Rectal smooth muscle tissue (tissue), 1 donor: ENCODE measurements at regions not wholly inside any gene's neighbourhood (a gene's known extent, or its start where the extent isn't known, plus 50 kb on each side); places are given as distances from the start of the nearest gene placed in this dataset.

ENCODE experiments used
- H3K27ac ChIP-seq: one replicate; pipeline ENCODE4 v1.7.0; 2013; ENCODE audit warnings: low read depth, low read length, inconsistent platforms
- H3K27me3 ChIP-seq: one replicate; pipeline ENCODE4 v1.7.0; 2013; ENCODE audit warnings: low read length; ENCODE audit not compliant: control insufficient read depth, insufficient read depth
- H3K36me3 ChIP-seq: one replicate; pipeline ENCODE4 v1.7.0; 2013; ENCODE audit warnings: low read length; ENCODE audit not compliant: control insufficient read depth, insufficient read depth
- H3K4me1 ChIP-seq: one replicate; pipeline ENCODE4 v1.7.0; 2013; ENCODE audit warnings: low read length; ENCODE audit not compliant: control insufficient read depth, insufficient read depth
- H3K4me3 ChIP-seq: one replicate; pipeline ENCODE4 v1.7.0; 2013; ENCODE audit warnings: low read length
- H3K9ac ChIP-seq: one replicate; pipeline ENCODE4 v1.7.0; 2013; ENCODE audit warnings: low read length

DNA sequence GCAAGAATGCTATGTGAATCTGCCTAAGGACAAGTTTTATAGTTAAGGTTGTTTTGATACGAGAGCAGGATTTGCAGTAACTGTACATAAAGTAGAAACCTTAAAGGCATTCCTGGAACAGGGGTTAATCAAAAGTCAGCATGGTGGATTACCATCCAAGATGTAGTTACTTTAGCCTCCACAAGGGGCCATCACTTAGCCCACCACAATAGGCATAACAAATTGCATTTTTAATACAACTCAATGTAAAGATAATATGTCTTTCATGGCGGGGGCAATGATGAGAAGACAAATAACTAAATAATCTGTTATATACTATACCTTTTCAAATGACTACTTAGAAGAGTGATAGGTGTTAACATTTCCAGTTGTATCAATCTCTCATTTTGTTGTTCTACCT lies 611.2 kb upstream of the ADGRL4 start:
- Histone ChIP-seq H3K27ac (no peak overlapping the region), H3K36me3 (no peaks in the 10 kb centered on the region), H3K4me1 (no peaks in the 10 kb centered on the region), H3K27me3 (no peaks in the 10 kb centered on the region), H3K9ac (no peak overlapping the region), H3K4me3 (no peak overlapping the region)

DNA sequence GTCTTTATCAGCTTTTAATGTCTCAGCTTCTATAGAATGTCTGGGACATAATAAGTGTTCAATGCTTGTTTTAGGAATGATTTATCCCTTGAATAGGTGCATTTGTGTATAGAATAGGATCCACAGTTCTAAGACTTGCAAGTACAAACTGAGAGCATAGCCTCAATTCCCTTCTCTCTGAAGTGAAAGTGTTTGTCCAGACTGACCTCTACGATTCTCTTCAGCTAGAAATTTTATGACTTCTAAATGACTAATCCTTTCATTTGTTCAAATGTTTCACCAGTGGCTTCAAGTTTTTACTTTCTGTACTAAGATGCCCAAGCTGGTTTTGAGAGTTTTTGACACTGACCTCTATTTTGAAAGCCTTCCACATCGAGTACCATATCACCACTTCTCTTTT lies 608.2 kb upstream of the ADGRL4 start:
- Histone ChIP-seq H3K36me3 (no peaks in the 10 kb centered on the region), H3K4me3 (no peak overlapping the region), H3K27me3 (no peaks in the 10 kb centered on the region), H3K27ac (no peak overlapping the region), H3K4me1 (no peaks in the 10 kb centered on the region), H3K9ac (no peak overlapping the region)

DNA sequence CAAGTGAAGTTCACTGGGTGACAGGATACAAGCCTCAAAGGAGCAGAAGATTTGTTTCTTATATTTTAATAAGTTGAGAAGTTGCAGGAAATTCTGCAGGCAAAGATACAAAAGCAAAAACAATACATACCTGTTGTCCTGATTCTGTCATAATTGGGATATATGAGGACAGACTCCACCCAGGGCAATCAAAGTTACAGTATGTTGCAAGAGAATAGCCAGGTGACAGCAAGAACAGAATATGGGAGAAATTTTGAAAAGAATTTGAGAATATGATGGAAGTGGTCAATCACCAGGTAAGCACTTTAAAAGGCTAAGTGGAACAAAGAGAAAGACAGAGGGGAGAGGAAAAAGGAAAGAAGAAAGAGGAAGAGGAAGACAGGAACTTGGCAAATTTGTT lies 607.6 kb upstream of the ADGRL4 start:
- Histone ChIP-seq H3K9ac (no peak overlapping the region), H3K27me3 (no peaks in the 10 kb centered on the region), H3K27ac (no peak overlapping the region), H3K36me3 (no peaks in the 10 kb centered on the region), H3K4me1 (no peaks in the 10 kb centered on the region), H3K4me3 (no peak overlapping the region)

DNA sequence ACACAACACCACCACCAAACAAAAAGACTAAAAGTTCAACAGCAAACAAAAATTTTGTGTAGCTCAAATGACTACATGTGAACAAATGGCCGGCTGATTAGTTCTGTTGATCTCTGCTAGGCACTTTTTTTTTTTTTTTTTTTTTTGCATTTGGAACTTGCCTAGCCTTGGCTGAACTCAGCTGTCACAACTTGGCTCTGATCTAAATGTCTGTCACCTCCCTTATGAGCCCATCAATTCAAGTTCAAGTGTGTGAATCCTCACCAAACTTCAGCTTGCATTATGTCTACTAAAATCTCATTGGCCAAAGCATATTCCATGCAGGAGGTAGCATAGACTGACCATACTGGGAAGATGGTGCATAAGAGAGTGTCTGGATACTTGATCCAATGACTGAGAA lies 606.5 kb upstream of the ADGRL4 start:
- Histone ChIP-seq H3K4me3 (no peak overlapping the region), H3K27ac (no peak overlapping the region), H3K27me3 (no peaks in the 10 kb centered on the region), H3K36me3 (no peaks in the 10 kb centered on the region), H3K4me1 (no peaks in the 10 kb centered on the region), H3K9ac (no peak overlapping the region)

DNA sequence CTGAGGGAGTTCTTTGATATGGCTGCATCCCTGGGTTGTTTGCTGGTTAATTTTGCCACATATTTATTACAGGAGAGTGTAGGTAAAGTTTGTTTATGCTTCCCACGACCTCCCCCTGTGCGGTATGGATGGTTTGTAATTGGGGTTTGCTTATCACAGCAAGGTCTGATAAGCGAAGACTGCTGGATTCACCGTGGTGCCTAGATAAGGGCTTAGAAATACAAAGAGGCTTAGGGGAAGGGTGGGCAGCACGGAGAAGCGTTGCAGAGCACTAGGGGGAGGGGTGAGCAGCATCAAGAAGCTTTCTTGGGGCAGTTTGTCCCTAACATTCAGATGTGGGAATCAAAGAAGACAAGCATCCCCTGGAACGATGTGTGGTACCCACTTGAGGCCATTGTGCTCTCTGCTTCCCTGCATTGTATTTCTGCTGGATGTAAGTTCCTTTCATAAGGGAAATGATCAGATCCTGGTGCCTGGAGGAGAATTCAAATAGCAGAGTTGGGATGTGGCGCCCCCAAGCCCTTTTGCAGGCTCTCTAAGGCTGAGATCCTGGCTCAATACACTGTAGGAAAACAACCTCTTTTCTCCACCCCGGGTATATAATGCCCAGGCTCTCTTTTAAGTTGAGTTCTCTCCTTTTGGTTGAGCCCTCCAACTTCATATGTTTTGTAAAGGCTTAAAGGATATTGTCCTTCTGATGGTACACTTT lies 598.1 kb upstream of the ADGRL4 start:
- Histone ChIP-seq H3K27me3 (no peaks in the 10 kb centered on the region), H3K27ac (no peak overlapping the region), H3K4me1 (no peaks in the 10 kb centered on the region), H3K36me3 (no peaks in the 10 kb centered on the region), H3K9ac (no peak overlapping the region), H3K4me3 (no peak overlapping the region)

DNA sequence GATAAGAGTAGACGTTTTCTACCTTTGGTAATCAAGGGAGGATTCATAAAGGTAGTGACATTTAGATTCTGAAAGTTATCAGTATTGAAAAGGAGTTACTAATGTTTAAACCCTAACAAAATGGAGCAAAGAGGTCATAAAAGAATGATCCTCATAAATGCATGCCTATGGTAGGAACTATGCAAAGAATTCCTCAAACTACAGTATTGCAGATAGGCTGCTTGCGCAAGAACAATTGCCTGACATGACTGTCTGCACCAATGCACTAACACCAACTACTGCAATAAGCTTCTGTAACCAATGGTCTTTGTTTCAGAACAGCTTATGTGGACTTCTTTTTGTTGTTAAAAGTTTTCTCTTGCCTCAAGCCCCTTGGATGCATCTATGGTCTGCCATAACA lies 597.3 kb upstream of the ADGRL4 start:
- Histone ChIP-seq H3K36me3 (no peaks in the 10 kb centered on the region), H3K4me3 (no peak overlapping the region)

DNA sequence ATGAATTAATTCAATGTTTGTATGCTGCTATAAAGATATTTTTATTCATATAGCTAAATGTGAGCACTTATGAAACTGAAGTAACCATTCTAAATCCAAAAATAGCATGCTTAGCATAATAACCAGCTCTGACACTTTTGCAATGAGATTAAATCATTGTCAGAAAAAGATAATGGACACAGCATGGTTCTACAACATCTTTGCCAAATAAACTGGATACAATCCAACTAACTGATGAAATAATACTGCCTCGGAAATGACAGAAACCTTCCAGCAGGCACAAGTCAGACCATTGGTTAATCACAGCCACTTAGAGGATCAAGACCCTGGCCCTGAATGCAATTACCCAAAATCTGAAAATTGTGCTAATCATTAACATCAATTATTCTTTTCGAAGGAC lies 592.7 kb upstream of the ADGRL4 start:
- Histone ChIP-seq H3K27ac (no peak overlapping the region), H3K9ac (no peak overlapping the region), H3K4me3 (no peak overlapping the region), H3K4me1 (no peaks in the 10 kb centered on the region), H3K36me3 (no peaks in the 10 kb centered on the region), H3K27me3 (no peaks in the 10 kb centered on the region)

More for the DNA sequence above, 597.3 kb upstream of the ADGRL4 start:
- Histone ChIP-seq H3K9ac (no peak overlapping the region), H3K27ac (no peak overlapping the region), H3K27me3 (no peaks in the 10 kb centered on the region), H3K4me1 (no peaks in the 10 kb centered on the region)

DNA sequence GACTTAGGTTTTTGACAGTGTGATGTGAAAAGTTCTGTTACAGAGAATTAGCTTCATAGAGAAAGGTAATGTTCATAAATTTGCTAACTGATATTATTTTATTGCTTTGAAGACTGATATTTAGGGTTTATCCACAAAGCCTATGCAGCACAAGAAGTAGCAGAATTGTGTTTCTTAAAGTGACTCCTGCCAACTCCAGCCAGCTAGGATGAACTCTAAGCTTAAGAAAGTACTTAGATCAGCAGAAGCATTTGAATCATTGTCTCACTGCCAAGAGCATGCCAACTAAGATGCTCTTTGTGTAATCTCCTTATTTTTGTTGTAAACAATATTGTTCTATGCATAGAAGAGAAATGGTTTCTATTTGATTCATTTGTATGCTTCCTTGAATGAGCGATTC lies 589.4 kb upstream of the ADGRL4 start:
- Histone ChIP-seq H3K27me3 (no peaks in the 10 kb centered on the region), H3K27ac (no peak overlapping the region), H3K4me3 (no peak overlapping the region), H3K4me1 (no peaks in the 10 kb centered on the region), H3K36me3 (no peaks in the 10 kb centered on the region), H3K9ac (no peak overlapping the region)

DNA sequence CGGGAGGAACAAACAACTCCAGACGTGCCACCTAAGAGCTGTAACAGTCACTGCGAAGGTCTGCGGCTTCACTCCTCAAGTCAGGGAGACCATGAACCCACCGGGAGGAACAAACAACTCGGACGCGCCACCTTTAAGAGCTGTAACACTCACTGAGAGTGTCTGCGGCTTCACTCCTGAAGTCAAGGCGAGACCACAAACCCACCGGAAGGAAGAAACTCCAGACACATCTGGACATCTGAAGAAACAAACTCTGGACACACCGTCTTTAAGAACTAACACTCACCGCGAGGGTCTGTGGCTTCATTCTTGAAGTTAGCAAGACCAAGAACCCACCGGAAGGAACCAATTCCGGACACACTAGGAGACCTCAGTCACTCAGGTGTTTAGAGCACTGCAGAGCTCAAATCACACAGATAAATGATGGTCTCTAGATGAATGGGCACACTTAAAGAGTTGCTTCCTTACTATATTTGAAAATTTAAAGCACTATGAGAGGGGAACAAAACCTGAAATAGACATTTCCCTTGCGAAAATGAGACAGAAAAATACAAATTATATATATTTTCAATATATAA lies 587.7 kb upstream of the ADGRL4 start:
- H3K27me3 ChIP-seq, result no peaks in the 10 kb centered on the region
- no peak overlapping the region for H3K4me3 ChIP-seq
- H3K9ac ChIP-seq, result no peak overlapping the region
- no peaks in the 10 kb centered on the region for H3K36me3 ChIP-seq
- H3K27ac ChIP-seq, result no peak overlapping the region
- H3K4me1 ChIP-seq, result no peaks in the 10 kb centered on the region

DNA sequence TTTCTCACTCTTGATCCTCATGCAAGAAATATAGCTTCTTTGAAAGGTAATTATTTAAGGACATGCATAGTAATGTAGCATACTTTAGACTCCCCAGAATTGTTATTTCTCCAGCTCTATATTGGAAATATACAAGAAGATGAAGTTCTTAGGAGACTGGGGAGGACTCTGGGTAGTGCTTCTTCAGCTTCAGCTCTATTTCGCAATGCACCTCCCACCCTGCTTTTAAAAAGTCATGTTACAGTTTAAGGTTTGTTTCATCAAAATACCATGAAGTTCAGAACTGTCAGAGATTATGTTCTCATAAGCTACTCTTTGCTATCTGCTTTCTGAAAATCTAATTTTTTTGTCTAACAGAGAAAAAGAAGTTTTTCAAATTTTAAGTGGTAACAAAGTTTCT lies 586.2 kb upstream of the ADGRL4 start:
- Histone ChIP-seq H3K27ac (no peak overlapping the region), H3K4me3 (no peak overlapping the region), H3K36me3 (no peaks in the 10 kb centered on the region), H3K9ac (no peak overlapping the region), H3K4me1 (no peaks in the 10 kb centered on the region), H3K27me3 (no peaks in the 10 kb centered on the region)

DNA sequence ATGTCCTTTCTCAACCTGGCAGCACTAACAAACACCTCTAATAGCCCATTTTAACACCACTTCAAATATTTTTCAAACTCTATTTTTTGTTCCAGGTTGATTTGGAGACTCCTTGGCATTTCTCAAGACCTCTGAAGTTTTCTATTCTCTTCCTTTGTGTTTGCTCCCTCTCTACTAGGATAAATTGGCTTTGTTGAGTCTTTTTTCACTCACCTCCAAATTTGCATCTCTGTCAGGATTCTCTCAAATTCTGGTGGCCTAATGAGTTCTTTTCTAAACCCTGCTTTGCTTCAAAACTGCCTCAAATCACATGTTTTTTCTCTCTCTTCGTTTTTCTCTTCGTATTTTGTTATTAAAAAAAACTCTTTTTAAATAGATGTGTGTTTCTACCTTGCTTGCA lies 582.2 kb upstream of the ADGRL4 start:
- no peak overlapping the region for H3K9ac ChIP-seq
- no peak overlapping the region for H3K27ac ChIP-seq
- H3K4me1 ChIP-seq, result no peaks in the 10 kb centered on the region
- no peak overlapping the region for H3K4me3 ChIP-seq
- no peaks in the 10 kb centered on the region for H3K36me3 ChIP-seq
- H3K27me3 ChIP-seq, result no peaks in the 10 kb centered on the region

DNA sequence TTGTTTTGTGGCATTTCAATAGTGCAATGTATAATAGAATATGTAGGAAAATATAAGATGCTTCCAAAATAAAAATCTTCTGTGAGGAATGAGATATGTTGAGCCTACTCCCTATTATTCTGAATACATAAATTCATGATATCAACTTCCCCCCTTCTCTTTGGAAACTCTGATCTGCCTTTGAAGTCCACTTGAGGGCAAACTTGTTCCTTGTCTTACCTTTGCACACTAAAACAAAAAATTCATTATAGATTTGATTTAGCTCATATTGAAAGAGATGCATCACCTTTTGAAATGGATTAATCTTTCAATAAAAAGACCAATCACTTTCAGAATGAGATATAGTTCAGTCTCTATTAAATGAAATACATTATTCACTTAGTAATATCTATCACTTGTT lies 580.7 kb upstream of the ADGRL4 start:
- Histone ChIP-seq H3K27ac (no peak overlapping the region), H3K36me3 (no peaks in the 10 kb centered on the region), H3K27me3 (no peaks in the 10 kb centered on the region), H3K4me1 (no peaks in the 10 kb centered on the region), H3K4me3 (no peak overlapping the region), H3K9ac (no peak overlapping the region)

DNA sequence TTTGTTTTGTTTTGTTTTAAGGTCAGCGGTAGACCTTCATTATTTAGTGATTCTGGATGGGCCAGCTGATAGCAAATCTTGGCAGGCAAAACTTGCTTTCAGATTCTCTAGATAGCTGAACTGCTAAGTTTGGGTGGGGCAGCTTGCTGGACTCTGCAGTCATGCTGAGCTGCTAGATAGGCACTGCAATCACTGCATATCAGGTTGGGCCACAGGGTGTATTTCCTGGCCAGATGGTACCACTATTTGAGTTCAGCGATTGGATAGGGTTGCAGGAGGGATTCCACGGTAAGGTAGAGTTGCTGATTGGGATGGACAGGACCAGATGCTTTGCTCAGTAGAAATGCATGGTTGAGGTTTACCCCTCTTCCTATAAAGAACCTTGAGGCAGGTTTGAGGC lies 579.3 kb upstream of the ADGRL4 start:
- Histone ChIP-seq H3K27ac (no peak overlapping the region), H3K36me3 (no peaks in the 10 kb centered on the region), H3K4me3 (no peak overlapping the region), H3K9ac (no peak overlapping the region), H3K27me3 (no peaks in the 10 kb centered on the region), H3K4me1 (no peaks in the 10 kb centered on the region)
